ENCODE measurements at regions not wholly inside any gene's neighbourhood (a gene's known extent, or its start where the extent isn't known, plus 50 kb on each side); places are given as distances from the start of the nearest gene placed in this dataset.

GRCh38 chr3:65251375-65251774 is 563.6 kb upstream of the ADAMTS9 start:
- Histone ChIP-seq H3K27ac (no peak overlapping the region), H3K36me3 (no peaks in the 10 kb centered on the region), H3K27me3 (replicated peaks; ENCODE audit: insufficient read depth) (no peaks in the 10 kb centered on the region), H3K4me1 (ENCODE audit: control insufficient read depth in 1 of 2, low read depth in 2 of 2) (no peaks in the 10 kb centered on the region), H3K9me3 (no peaks in the 10 kb centered on the region), H3K4me3 (no peak overlapping the region)
- no peak for ATAC-seq (ENCODE audit: insufficient number of reproducible peaks, low FRiP score, low read depth)
- TF ChIP-seq CTCF (IDR thresholded peaks at IDR 0.05): no peak
- DNase-seq (ENCODE audit: low spot score): no peak

- no peaks in the 10 kb centered on the region for H3K27me3 ChIP-seq (replicated peaks; ENCODE audit: insufficient read depth)
- no peaks in the 10 kb centered on the region for H3K36me3 ChIP-seq
- DNase-seq (ENCODE audit: low spot score) (no peak), ATAC-seq (ENCODE audit: insufficient number of reproducible peaks, low FRiP score, low read depth) (no peak)
- no peak for TF ChIP-seq CTCF (IDR thresholded peaks at IDR 0.05)
- H3K4me3 ChIP-seq: no peak overlapping the region
- H3K27ac ChIP-seq: no peak overlapping the region
- H3K9me3 ChIP-seq: no peaks in the 10 kb centered on the region
- no peaks in the 10 kb centered on the region for H3K4me1 ChIP-seq (ENCODE audit: control insufficient read depth in 1 of 2, low read depth in 2 of 2)
Observed at GRCh38 chr3:65246561-65246960, 558.8 kb upstream of the ADAMTS9 start.

- no peaks in the 10 kb centered on the region for H3K9me3 ChIP-seq
- peak; percentile 43 for TF ChIP-seq CTCF (IDR thresholded peaks at IDR 0.05)
- no peaks in the 10 kb centered on the region for H3K36me3 ChIP-seq
- H3K4me3 ChIP-seq: no peak overlapping the region
- ATAC-seq (ENCODE audit: insufficient number of reproducible peaks, low FRiP score, low read depth) (no peak), DNase-seq (ENCODE audit: low spot score) (no peak)
- no peaks in the 10 kb centered on the region for H3K4me1 ChIP-seq (ENCODE audit: control insufficient read depth in 1 of 2, low read depth in 2 of 2)
- no peak overlapping the region for H3K27ac ChIP-seq
- H3K27me3 ChIP-seq (replicated peaks; ENCODE audit: insufficient read depth): no peaks in the 10 kb centered on the region
Observed at GRCh38 chr3:65245133-65246063, 557.6 kb upstream of the ADAMTS9 start.

- H3K36me3 ChIP-seq: no peaks in the 10 kb centered on the region
- H3K4me1 ChIP-seq (ENCODE audit: control insufficient read depth in 1 of 2, low read depth in 2 of 2): no peaks in the 10 kb centered on the region
- H3K27ac ChIP-seq: no peak overlapping the region
- H3K9me3 ChIP-seq: no peaks in the 10 kb centered on the region
- H3K27me3 ChIP-seq (replicated peaks; ENCODE audit: insufficient read depth): no peaks in the 10 kb centered on the region
- DNase-seq (ENCODE audit: low spot score) (no peak), ATAC-seq (ENCODE audit: insufficient number of reproducible peaks, low FRiP score, low read depth) (no peak)
- no peak for TF ChIP-seq CTCF (IDR thresholded peaks at IDR 0.05)
- no peak overlapping the region for H3K4me3 ChIP-seq
Observed at GRCh38 chr3:65240366-65240765, 552.6 kb upstream of the ADAMTS9 start.

GRCh38 chr3:65238652-65239051 is 550.9 kb upstream of the ADAMTS9 start:
- H3K36me3 ChIP-seq: no peaks in the 10 kb centered on the region
- H3K4me1 ChIP-seq (ENCODE audit: control insufficient read depth in 1 of 2, low read depth in 2 of 2): no peaks in the 10 kb centered on the region
- H3K27ac ChIP-seq: no peak overlapping the region
- ATAC-seq (ENCODE audit: insufficient number of reproducible peaks, low FRiP score, low read depth): no peak
- no peak for TF ChIP-seq CTCF (IDR thresholded peaks at IDR 0.05)
- no peaks in the 10 kb centered on the region for H3K27me3 ChIP-seq (replicated peaks; ENCODE audit: insufficient read depth)
- H3K4me3 ChIP-seq: no peak overlapping the region
- no peaks in the 10 kb centered on the region for H3K9me3 ChIP-seq
- DNase-seq (ENCODE audit: low spot score): no peak

Measured in thoracic aorta (tissue), 2 donors.